ENCODE measurements at regions not wholly inside any gene's neighbourhood (a gene's known extent, or its start where the extent isn't known, plus 50 kb on each side); places are given as distances from the start of the nearest gene placed in this dataset.

GRCh38 chr20:48502016-48502415 is 325.8 kb downstream of the PREX1 start:
- TF ChIP-seq, protein P1, sequence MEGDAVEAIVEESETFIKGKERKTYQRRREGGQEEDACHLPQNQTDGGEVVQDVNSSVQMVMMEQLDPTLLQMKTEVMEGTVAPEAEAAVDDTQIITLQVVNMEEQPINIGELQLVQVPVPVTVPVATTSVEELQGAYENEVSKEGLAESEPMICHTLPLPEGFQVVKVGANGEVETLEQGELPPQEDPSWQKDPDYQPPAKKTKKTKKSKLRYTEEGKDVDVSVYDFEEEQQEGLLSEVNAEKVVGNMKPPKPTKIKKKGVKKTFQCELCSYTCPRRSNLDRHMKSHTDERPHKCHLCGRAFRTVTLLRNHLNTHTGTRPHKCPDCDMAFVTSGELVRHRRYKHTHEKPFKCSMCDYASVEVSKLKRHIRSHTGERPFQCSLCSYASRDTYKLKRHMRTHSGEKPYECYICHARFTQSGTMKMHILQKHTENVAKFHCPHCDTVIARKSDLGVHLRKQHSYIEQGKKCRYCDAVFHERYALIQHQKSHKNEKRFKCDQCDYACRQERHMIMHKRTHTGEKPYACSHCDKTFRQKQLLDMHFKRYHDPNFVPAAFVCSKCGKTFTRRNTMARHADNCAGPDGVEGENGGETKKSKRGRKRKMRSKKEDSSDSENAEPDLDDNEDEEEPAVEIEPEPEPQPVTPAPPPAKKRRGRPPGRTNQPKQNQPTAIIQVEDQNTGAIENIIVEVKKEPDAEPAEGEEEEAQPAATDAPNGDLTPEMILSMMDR (conservative IDR thresholded peaks at IDR 0.05) = no peak
- no peak for TF ChIP-seq ZFX (IDR thresholded peaks at IDR 0.05)

Data from C4-2B (cell line).